ENCODE measurements at regions not wholly inside any gene's neighbourhood (a gene's known extent, or its start where the extent isn't known, plus 50 kb on each side); places are given as distances from the start of the nearest gene placed in this dataset.

GRCh38 chr15:61656391-61656790, 403.9 kb downstream of the VPS13C start:
- no peak overlapping the region for H2AK5ac ChIP-seq (ENCODE audit: insufficient read length, low read length)
- no peaks in the 10 kb centered on the region for H3K9me3 ChIP-seq (ENCODE audit: control insufficient read depth, low read depth, low read length)
- Mint-ChIP-seq H3K9me3 (peaks cover 10 to 13% of the 10 kb centered on the region in 2 experiments; a peak in 4 of 5 replicates), H3K27ac (no peak overlapping the region), H3K27me3 (ENCODE audit: low read depth) (no peaks in the 10 kb centered on the region), H3K4me3 (no peak overlapping the region), H3K4me1 (peaks cover 23 to 24% of the 10 kb centered on the region in 2 experiments), H3K36me3 (ENCODE audit: insufficient read depth in 1 of 3, low read depth in 3 of 3) (peaks cover 0 to 6% (median 2%) of the 10 kb centered on the region in 3 experiments; a peak in 4 of 7 replicates)
- TF ChIP-seq CTCF (conservative IDR thresholded peaks at IDR 0.05): no peak
- no peak overlapping the region for H3K23ac ChIP-seq (ENCODE audit: insufficient read length, low read depth, low read length)
- no peak overlapping the region for H2AFZ ChIP-seq (ENCODE audit: low read length)
- no peak overlapping the region for H3K4ac ChIP-seq (ENCODE audit: low read depth, low read length)
- no peak overlapping the region for H3K18ac ChIP-seq (ENCODE audit: insufficient read length, low read depth, low read length)
- no peak overlapping the region for H3K14ac ChIP-seq (ENCODE audit: insufficient read depth, low read length)
- no peak overlapping the region for H3K9ac ChIP-seq (ENCODE audit: extremely low read depth, insufficient read length, low read length)
- H4K5ac ChIP-seq (ENCODE audit: insufficient read length, low read depth, low read length): no peak overlapping the region
- no peak overlapping the region for H2BK12ac ChIP-seq (ENCODE audit: insufficient read length, low read depth, low read length)
- no peak overlapping the region for H3K27ac ChIP-seq (ENCODE audit: insufficient read length, low read depth, low read length)
- H3K56ac ChIP-seq (ENCODE audit: insufficient read length, low read depth, low read length): no peak overlapping the region
- WGBS (ENCODE audit: extremely low coverage, insufficient read length, low lambda C conversion rate): no CpG with 5 or more reads among the region's 11 CpGs
- no peaks in the 10 kb centered on the region for H4K20me1 ChIP-seq (ENCODE audit: control insufficient read depth, insufficient read depth, insufficient read length)
- H2BK15ac ChIP-seq (ENCODE audit: low read depth, low read length): no peak overlapping the region
- no peaks in the 10 kb centered on the region for H3K27me3 ChIP-seq (ENCODE audit: insufficient read depth, low read length)
- H3K79me1 ChIP-seq (ENCODE audit: insufficient read depth, low read depth, low read length, poor library complexity, severe bottlenecking): no peaks in the 10 kb centered on the region
- no peak overlapping the region for H4K91ac ChIP-seq (ENCODE audit: insufficient read length, low read depth, low read length)
- no peak overlapping the region for H2BK5ac ChIP-seq (ENCODE audit: insufficient read length, low read length)
- H4K8ac ChIP-seq (replicated peaks; ENCODE audit: insufficient read length, low read depth, low read length): no peak overlapping the region
- no peaks in the 10 kb centered on the region for H3K79me2 ChIP-seq (ENCODE audit: insufficient read depth, low read length)
- H3K4me1 ChIP-seq (ENCODE audit: insufficient read depth, low read length): peaks cover 5% of the 10 kb centered on the region; the same call in 1 of the 2 replicates
- DNase-seq: no peak
- no peaks in the 10 kb centered on the region for H3K23me2 ChIP-seq (ENCODE audit: insufficient read length, low read depth, low read length, poor library complexity, severe bottlenecking)
- no peak overlapping the region for H2BK20ac ChIP-seq (ENCODE audit: low read depth, low read length, poor library complexity, severe bottlenecking)
- no peak overlapping the region for H2BK120ac ChIP-seq (ENCODE audit: low read depth, low read length, poor library complexity, severe bottlenecking)
- H3T11ph ChIP-seq (ENCODE audit: low read length): no peak overlapping the region
- H3K4me2 ChIP-seq (ENCODE audit: insufficient read depth, insufficient read length, low read length): no peak overlapping the region
